DND-41 (cell line): ENCODE measurements at regions not wholly inside any gene's neighbourhood (a gene's known extent, or its start where the extent isn't known, plus 50 kb on each side); places are given as distances from the start of the nearest gene placed in this dataset.

Source experiments
- ATAC-seq: fragments of 200-7000 bp; cut with Tn5 transposase; 3 replicates; pipeline ENCODE4 v1.9.1; 2021; ENCODE audit warnings: low read depth; ENCODE audit not compliant: insufficient read depth
- DNase-seq: peaks from one replicate; pipeline ENCODE4 v3.0.0-alpha.2; 2020
- H2AFZ ChIP-seq: 2 replicates; pipeline ENCODE4 v1.6.0; 2012; ENCODE audit warnings: low read depth, low read length
- H3K27ac ChIP-seq: 2 replicates; pipeline ENCODE4 v1.5.1; 2012; ENCODE audit warnings: low read length, inconsistent platforms
- H3K27me3 ChIP-seq: fragments of 200-600 bp; sonication (generic); 2 replicates; pipeline ENCODE4 v1.6.0; 2012; ENCODE audit warnings: low read length, mild to moderate bottlenecking, inconsistent platforms; ENCODE audit not compliant: insufficient read depth, poor library complexity
- H3K36me3 ChIP-seq: 2 replicates; pipeline ENCODE4 v1.5.1; 2012; ENCODE audit warnings: low read length, inconsistent platforms; ENCODE audit not compliant: insufficient read depth
- H3K4me1 ChIP-seq: 2 replicates; pipeline ENCODE4 v1.5.1; 2012; ENCODE audit warnings: mild to moderate bottlenecking, low read length; ENCODE audit not compliant: insufficient read depth
- H3K4me2 ChIP-seq: 2 replicates; pipeline ENCODE4 v1.6.0; 2012; ENCODE audit warnings: mild to moderate bottlenecking, moderate library complexity, low read length, inconsistent platforms; ENCODE audit not compliant: insufficient read depth
- H3K4me3 ChIP-seq, 2 experiments: fragments of 200-600 bp in 1 of 2; shearing (Covaris generic) in 1 of 2; 2 replicates each; pipeline ENCODE4 v1.5.1; 2012 to 2016; ENCODE audit warnings: inconsistent platforms in 2 of 2, low read length in 2 of 2, mild to moderate bottlenecking in 2 of 2, low read depth in 1 of 2, moderate library complexity in 1 of 2
- H3K79me2 ChIP-seq: 2 replicates; pipeline ENCODE4 v1.6.0; 2012; ENCODE audit warnings: low read length, inconsistent platforms; ENCODE audit not compliant: insufficient read depth
- H3K9ac ChIP-seq: 2 replicates; pipeline ENCODE4 v1.6.0; 2012; ENCODE audit warnings: low read depth, mild to moderate bottlenecking, inconsistent platforms, low read length, moderate library complexity
- H3K9me3 ChIP-seq: 2 replicates; pipeline ENCODE4 v1.5.1; 2012; ENCODE audit warnings: low read length, moderate library complexity, mild to moderate bottlenecking, inconsistent platforms; ENCODE audit not compliant: insufficient read depth, severe bottlenecking
- H4K20me1 ChIP-seq: 2 replicates; pipeline ENCODE4 v1.6.0; 2012; ENCODE audit warnings: low read length; ENCODE audit not compliant: insufficient read depth
- CTCF ChIP-seq: IDR thresholded peaks from 2 replicates; pipeline ENCODE4 v1.5.1; 2012; ENCODE audit warnings: borderline replicate concordance, low read length, moderate library complexity, mild to moderate bottlenecking; ENCODE audit not compliant: poor library complexity, severe bottlenecking; ENCODE audit errors: extremely low read depth
- EZH2 ChIP-seq: IDR thresholded peaks from 3 replicates; pipeline ENCODE4 v1.6.1; 2012; ENCODE audit warnings: borderline replicate concordance, low read depth, mild to moderate bottlenecking, moderate library complexity, low read length, inconsistent platforms; ENCODE audit not compliant: severe bottlenecking

- TF ChIP-seq EZH2, result no peak
- TF ChIP-seq CTCF, result no peak
- Histone ChIP-seq H3K36me3 (no peaks in the 10 kb centered on the region), H3K79me2 (no peaks in the 10 kb centered on the region), H3K4me2 (no peak overlapping the region), H3K4me1 (peaks cover 9% of the 10 kb centered on the region; the same call in 1 of the 2 replicates), H3K27me3 (no peaks in the 10 kb centered on the region), H2AFZ (no peak overlapping the region), H4K20me1 (no peaks in the 10 kb centered on the region), H3K9ac (no peak overlapping the region), H3K27ac (no peak overlapping the region), H3K4me3 (no peak overlapping the region), H3K9me3 (peaks cover 2% of the 10 kb centered on the region)
- DNase-seq (no peak), ATAC-seq (no peak)
Measured at GRCh38 chr4:65799513-65799912, 129.2 kb upstream of the EPHA5 start.

- peaks cover 9% of the 10 kb centered on the region; the same call in 1 of the 2 replicates for H3K4me1 ChIP-seq
- no peaks in the 10 kb centered on the region for H3K36me3 ChIP-seq
- peaks cover 2% of the 10 kb centered on the region for H3K9me3 ChIP-seq
- peak overlapping the region; percentile 26; the same call in 1 of the 2 replicates for H2AFZ ChIP-seq
- no peaks in the 10 kb centered on the region for H4K20me1 ChIP-seq
- no peak overlapping the region for H3K4me2 ChIP-seq
- peak overlapping the region; percentile 35 for H3K27ac ChIP-seq
- H3K9ac ChIP-seq, result no peak overlapping the region
- ATAC-seq, result peak; percentile 31; the same call in 1 of the 3 replicates
- H3K4me3 ChIP-seq, result no peak overlapping the region
- no peak for DNase-seq
- TF ChIP-seq CTCF (no peak), EZH2 (no peak)
- no peaks in the 10 kb centered on the region for H3K27me3 ChIP-seq
- H3K79me2 ChIP-seq, result no peaks in the 10 kb centered on the region
Measured at GRCh38 chr4:65798498-65799127, 128.3 kb upstream of the EPHA5 start.

- DNase-seq (peak; percentile 22), ATAC-seq (peak; percentile 71)
- no peaks in the 10 kb centered on the region for H3K79me2 ChIP-seq
- peak overlapping the region; percentile 83 for H2AFZ ChIP-seq
- no peaks in the 10 kb centered on the region for H3K36me3 ChIP-seq
- TF ChIP-seq EZH2 (no peak), CTCF (no peak)
- peaks cover 20% of the 10 kb centered on the region for H3K4me1 ChIP-seq
- peak overlapping the region; percentile 80 for H3K27ac ChIP-seq
- H3K9me3 ChIP-seq, result peaks cover 2% of the 10 kb centered on the region
- H3K4me3 ChIP-seq, result peak overlapping the region in 1 of 2 experiments; percentile 45; a peak in 2 of 4 replicates
- H3K4me2 ChIP-seq, result peak overlapping the region; percentile 62
- no peaks in the 10 kb centered on the region for H4K20me1 ChIP-seq
- H3K9ac ChIP-seq, result peak overlapping the region; percentile 46
- no peaks in the 10 kb centered on the region for H3K27me3 ChIP-seq
Measured at GRCh38 chr4:65791812-65792308, 121.6 kb upstream of the EPHA5 start.
